Tibial artery (tissue), 4 donors: ENCODE measurements at regions not wholly inside any gene's neighbourhood (a gene's known extent, or its start where the extent isn't known, plus 50 kb on each side); places are given as distances from the start of the nearest gene placed in this dataset.
"Not testable (repeated sequence)": the region's sequence is repeated elsewhere in the genome, so short reads cannot be mapped to it uniquely, and the experiment has no call there.

Source experiments
- DNase-seq, 2 donors: peaks; one replicate each; pipeline ENCODE4 v3.0.0-alpha.2; 2019
- H3K27ac ChIP-seq, 2 donors: fragments of 200-600 bp; sonication (generic) in 1 of 2; 1 replicate in 1 of 2; 2 replicates in 1 of 2; pipeline ENCODE4 v1.5.1; 2018 to 2019; ENCODE audit warnings: mild to moderate bottlenecking in 1 of 2
- H3K27me3 ChIP-seq, 2 donors: fragments of 200-600 bp; sonication (generic) in 1 of 2; one replicate each; pipeline versions ENCODE4 v1.5.1 to v1.6.0; 2016 to 2019
- H3K36me3 ChIP-seq, 3 donors: fragments of 200-600 bp; sonication (generic) in 2 of 3; one replicate each; pipeline ENCODE4 v1.5.1; 2016 to 2019; ENCODE audit warnings: mild to moderate bottlenecking in 2 of 3
- H3K4me1 ChIP-seq, 4 donors: fragments of 200-600 bp; sonication (generic) in 2 of 4; 1 replicate in 3 of 4; 2 replicates in 1 of 4; pipeline ENCODE4 v1.5.1; 2016 to 2019
- H3K4me3 ChIP-seq, 2 donors: fragments of 200-600 bp; sonication (generic) in 1 of 2; 1 replicate in 1 of 2; 2 replicates in 1 of 2; pipeline ENCODE4 v1.5.1; 2018 to 2019; ENCODE audit warnings: mild to moderate bottlenecking in 2 of 2
- H3K9me3 ChIP-seq, 3 donors: fragments of 200-600 bp; sonication (generic) in 1 of 3; one replicate each; pipeline ENCODE4 v1.5.1; 2016 to 2019
- intact Hi-C: fragments of 100-400 bp; cut with DNase I; formaldehyde crosslinking; loops from one replicate; pipeline ENCODE4 v1.15.0; 2023; ENCODE audit warnings: low total_unique reads
- TF ChIP-seq, protein P1 (sequence below), 2 experiments: fragments of 200-600 bp in 1 of 2; fragments of 450-650 bp in 1 of 2; IDR thresholded peaks; one replicate each; pipeline ENCODE4 v1.5.1; 2017 to 2019; ENCODE audit warnings: antibody characterized with exemption in 2 of 2, mild to moderate bottlenecking in 1 of 2, moderate library complexity in 1 of 2

DNA sequence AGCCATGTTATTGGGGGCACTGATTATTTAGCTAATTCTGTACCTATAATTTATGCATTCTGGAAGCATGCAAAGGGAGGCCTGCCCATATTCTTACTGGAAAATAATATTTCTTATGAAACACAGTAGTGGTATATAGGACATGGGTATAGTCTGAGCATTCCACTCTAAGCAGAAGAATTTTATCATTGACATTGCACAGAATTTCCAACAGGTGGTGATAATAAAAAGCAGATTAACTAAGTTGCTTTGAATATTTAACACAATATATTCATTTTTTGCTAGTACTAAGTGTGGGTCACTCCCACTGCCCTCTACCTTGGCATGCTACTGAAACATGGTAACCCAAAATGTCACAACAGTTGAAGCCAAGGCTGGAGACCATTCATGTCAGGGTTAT lies 728.8 kb upstream of the FAT3 start:
- Histone ChIP-seq H3K4me1 (no peaks in the 10 kb centered on the region), H3K36me3 (no peaks in the 10 kb centered on the region), H3K27ac (no peak overlapping the region), H3K27me3 (no peaks in the 10 kb centered on the region), H3K4me3 (no peak overlapping the region), H3K9me3 (no peaks in the 10 kb centered on the region)
- TF ChIP-seq, protein P1, sequence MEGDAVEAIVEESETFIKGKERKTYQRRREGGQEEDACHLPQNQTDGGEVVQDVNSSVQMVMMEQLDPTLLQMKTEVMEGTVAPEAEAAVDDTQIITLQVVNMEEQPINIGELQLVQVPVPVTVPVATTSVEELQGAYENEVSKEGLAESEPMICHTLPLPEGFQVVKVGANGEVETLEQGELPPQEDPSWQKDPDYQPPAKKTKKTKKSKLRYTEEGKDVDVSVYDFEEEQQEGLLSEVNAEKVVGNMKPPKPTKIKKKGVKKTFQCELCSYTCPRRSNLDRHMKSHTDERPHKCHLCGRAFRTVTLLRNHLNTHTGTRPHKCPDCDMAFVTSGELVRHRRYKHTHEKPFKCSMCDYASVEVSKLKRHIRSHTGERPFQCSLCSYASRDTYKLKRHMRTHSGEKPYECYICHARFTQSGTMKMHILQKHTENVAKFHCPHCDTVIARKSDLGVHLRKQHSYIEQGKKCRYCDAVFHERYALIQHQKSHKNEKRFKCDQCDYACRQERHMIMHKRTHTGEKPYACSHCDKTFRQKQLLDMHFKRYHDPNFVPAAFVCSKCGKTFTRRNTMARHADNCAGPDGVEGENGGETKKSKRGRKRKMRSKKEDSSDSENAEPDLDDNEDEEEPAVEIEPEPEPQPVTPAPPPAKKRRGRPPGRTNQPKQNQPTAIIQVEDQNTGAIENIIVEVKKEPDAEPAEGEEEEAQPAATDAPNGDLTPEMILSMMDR (IDR thresholded peaks at IDR 0.05), result no peak
- intact Hi-C loops, result no loop called here
- DNase-seq, result no peak

DNA sequence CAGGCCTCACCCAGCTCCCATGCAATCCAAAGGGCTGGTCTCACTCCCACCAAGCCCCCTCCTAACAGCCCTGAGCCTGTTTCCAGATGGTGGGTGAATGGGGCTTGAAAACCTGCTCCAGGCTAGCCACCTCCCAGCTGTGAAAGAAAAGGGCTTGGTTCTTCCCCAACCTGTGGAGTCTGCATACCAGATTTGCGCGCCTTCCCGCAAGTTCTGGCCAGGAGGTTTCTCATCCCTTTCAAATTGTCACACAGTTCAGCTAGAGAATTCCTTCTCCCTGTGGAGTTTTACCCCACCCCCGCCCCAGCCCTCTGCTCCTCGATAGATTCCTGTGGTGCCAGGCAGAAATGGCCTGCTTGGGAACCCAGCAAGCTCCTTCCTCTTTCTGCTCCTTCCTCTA lies 734.6 kb upstream of the FAT3 start:
- no peak overlapping the region for H3K4me3 ChIP-seq
- TF ChIP-seq, protein P1 (IDR thresholded peaks at IDR 0.05), result no peak
- no peaks in the 10 kb centered on the region for H3K27me3 ChIP-seq
- no peak for DNase-seq
- no peaks in the 10 kb centered on the region for H3K4me1 ChIP-seq
- H3K9me3 ChIP-seq, result no peaks in the 10 kb centered on the region
- no peak overlapping the region for H3K27ac ChIP-seq
- intact Hi-C loops, result no loop called here
- H3K36me3 ChIP-seq, result no peaks in the 10 kb centered on the region

DNA sequence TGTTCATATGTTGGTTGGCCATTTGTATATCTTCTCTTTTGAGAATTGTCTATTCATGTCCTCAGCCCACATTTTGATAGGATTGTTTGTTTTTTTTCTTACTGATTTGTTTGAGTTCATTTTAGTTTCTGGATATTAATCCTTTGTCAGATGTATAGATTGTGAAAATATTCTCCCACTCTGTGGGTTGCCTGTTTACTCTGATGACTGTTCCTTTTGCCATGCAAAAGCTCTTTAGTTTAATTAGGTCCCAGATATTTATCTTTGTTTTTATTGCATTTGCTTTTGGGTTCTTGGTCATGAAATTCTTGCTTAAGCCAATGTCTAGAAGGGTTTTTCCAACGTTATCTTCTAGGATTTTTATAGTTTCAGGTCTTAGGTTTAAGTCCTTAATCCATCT lies 740.7 kb upstream of the FAT3 start:
- H3K4me3 ChIP-seq, H3K9me3 ChIP-seq, H3K36me3 ChIP-seq, intact Hi-C loops, H3K27me3 ChIP-seq, DNase-seq, H3K27ac ChIP-seq: not testable (repeated sequence)
- peaks cover 0 to 14% (median 0%) of the 10 kb centered on the region in 4 donors for H3K4me1 ChIP-seq

DNA sequence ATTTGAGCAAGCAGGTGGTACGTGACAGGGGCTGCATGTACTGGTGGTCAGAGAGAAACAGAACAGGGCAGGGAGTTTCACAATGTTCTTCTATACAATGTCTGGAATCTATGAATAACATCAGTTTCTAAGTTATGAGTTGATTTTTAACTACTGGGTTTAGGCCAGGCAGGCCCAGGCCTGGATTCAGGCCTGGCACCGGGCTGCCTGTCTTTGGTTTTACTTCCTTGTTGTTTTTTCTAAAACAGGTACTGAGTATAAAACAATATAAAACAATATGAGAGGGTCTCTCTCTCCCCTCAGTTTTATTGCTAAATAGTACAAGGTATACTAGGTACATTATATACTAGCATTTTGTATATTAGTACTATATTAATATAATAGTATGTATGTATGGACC lies 742.7 kb upstream of the FAT3 start:
- H3K9me3 ChIP-seq, H3K4me3 ChIP-seq, intact Hi-C loops, DNase-seq, H3K27me3 ChIP-seq, H3K36me3 ChIP-seq: not testable (repeated sequence)
- peaks cover 0 to 14% (median 0%) of the 10 kb centered on the region in 4 donors for H3K4me1 ChIP-seq
- peak overlapping the region in 1 of 2 donors; percentile 35 for H3K27ac ChIP-seq

DNA sequence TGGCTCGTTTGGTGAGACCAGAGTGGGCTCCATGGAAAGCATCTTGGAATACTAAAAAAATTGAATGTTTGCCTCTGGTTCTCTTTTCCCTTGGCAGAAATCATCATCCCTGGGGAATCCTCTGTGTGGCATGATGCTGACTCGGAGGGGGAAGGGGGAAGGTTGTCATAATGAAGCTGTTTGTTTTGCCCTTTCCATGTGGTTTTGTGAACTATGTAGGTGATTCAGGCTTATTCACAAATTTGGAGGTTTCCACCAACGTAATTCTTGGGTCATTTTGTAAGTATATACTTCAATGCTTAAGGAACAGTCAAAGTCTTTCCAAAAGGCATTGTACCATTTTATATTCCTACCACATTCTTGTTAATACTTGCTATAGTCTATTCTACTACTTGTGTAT lies 754.0 kb upstream of the FAT3 start:
- intact Hi-C loops, result no loop called here
- Histone ChIP-seq H3K27ac (no peak overlapping the region), H3K9me3 (peaks cover 0 to 6% (median 5%) of the 10 kb centered on the region in 3 donors), H3K27me3 (no peaks in the 10 kb centered on the region), H3K36me3 (no peaks in the 10 kb centered on the region), H3K4me1 (no peaks in the 10 kb centered on the region), H3K4me3 (no peak overlapping the region)
- TF ChIP-seq, protein P1 (IDR thresholded peaks at IDR 0.05), result no peak
- no peak for DNase-seq

DNA sequence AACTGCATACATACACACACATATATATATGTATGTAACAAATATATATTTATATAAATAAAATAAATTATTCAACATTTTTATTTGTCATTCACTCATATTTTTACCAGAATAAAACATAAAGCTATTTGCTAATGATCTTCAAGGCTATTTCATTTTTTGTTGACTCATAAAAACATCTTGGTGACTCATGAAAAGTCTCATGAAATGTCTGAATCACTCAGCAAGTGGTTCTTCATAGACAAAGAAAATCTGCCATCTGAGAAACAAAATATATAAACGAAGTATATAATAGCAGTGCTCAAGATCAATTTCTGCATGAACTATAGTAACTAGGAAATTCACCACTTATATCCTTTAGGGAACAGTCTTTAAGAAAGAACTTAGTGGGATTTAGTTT lies 764.8 kb upstream of the FAT3 start:
- H3K27ac ChIP-seq, result no peak overlapping the region
- H3K4me1 ChIP-seq, result no peaks in the 10 kb centered on the region
- no peaks in the 10 kb centered on the region for H3K27me3 ChIP-seq
- no peak overlapping the region for H3K4me3 ChIP-seq
- no peaks in the 10 kb centered on the region for H3K9me3 ChIP-seq
- intact Hi-C loops, result no loop called here
- DNase-seq, result no peak
- H3K36me3 ChIP-seq, result no peaks in the 10 kb centered on the region
- TF ChIP-seq, protein P1 (IDR thresholded peaks at IDR 0.05), result no peak

DNA sequence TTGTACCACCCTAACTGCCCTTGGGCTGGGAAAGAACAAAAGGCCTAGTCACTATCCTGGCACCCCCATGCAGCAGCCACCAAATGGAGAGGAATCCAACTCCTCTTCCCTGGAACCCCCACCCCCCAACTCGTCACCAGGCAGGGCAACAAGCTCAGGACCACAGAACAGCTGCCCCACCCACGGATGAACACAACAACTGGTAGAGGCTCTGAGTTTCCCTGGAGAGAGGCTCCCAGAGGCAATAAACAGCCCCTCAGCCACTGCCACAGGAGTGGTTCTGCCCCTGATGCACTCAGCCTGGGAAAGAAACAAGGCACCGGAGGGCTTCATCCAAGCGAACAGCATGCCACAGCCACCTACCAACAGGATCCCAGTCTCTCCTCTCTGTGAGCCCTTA lies 778.4 kb upstream of the FAT3 start:
- TF ChIP-seq, protein P1 (IDR thresholded peaks at IDR 0.05), result no peak
- Histone ChIP-seq H3K9me3 (no peaks in the 10 kb centered on the region), H3K36me3 (no peaks in the 10 kb centered on the region), H3K27ac (no peak overlapping the region), H3K4me3 (no peak overlapping the region), H3K27me3 (no peaks in the 10 kb centered on the region), H3K4me1 (no peaks in the 10 kb centered on the region)
- no peak for DNase-seq
- intact Hi-C loops, result no loop called here
